ENCODE measurements at regions not wholly inside any gene's neighbourhood (a gene's known extent, or its start where the extent isn't known, plus 50 kb on each side); places are given as distances from the start of the nearest gene placed in this dataset.

GRCh38 chr13:106799781-106800335, 231.9 kb upstream of the ARGLU1 start:
- FAIRE-seq (no peak), DNase-seq (ENCODE audit: extremely low read depth in 1 of 4, low spot score in 3 of 4) (no peak), ATAC-seq (no peak)
- H3K4me3 ChIP-seq: no peak overlapping the region
- in situ Hi-C loops (cut with MboI) (no loop called here), intact Hi-C loops (cut with micrococcal nuclease) (no loop called here)
- 1% methylated on average over 9 of the region's 10 CpGs for WGBS (ENCODE audit: insufficient coverage, low coverage, missing lambda C conversion rate)
- H3K36me3 ChIP-seq (ENCODE audit: control insufficient read depth, insufficient read depth, low read length): no peaks in the 10 kb centered on the region
- TF ChIP-seq PRMT5 (CRISPR knock-in tag; IDR thresholded peaks at IDR 0.05) (no peak), EP400 (IDR thresholded peaks at IDR 0.05) (no peak), CTCF (IDR thresholded peaks at IDR 0.05 in 2 of 3, conservative IDR thresholded peaks at IDR 0.05 in 1 of 3; ENCODE audit: insufficient read depth in 2 of 3, low read depth in 1 of 3, low read length in 3 of 3) (no peak), GTF3C2 (IDR thresholded peaks at IDR 0.05; ENCODE audit: borderline replicate concordance, extremely low read depth, insufficient read length) (no peak), SRSF9 (IDR thresholded peaks at IDR 0.05; ENCODE audit: borderline replicate concordance, low read depth, low read length) (no peak), RHOXF2B (CRISPR knock-in tag; conservative IDR thresholded peaks at IDR 0.05) (no peak), PREB (CRISPR knock-in tag; IDR thresholded peaks at IDR 0.05) (no peak), OTX1 (CRISPR knock-in tag; IDR thresholded peaks at IDR 0.05) (no peak), GATA2 (CRISPR knock-in tag; IDR thresholded peaks at IDR 0.05) (no peak), KDM5B (IDR thresholded peaks at IDR 0.05; ENCODE audit: insufficient replicate concordance, low read depth, low read length) (no peak), NONO (IDR thresholded peaks at IDR 0.05; ENCODE audit: low read depth in 2 of 2, low read length in 1 of 2) (no peak), XRCC3 (IDR thresholded peaks at IDR 0.05) (no peak), NBN (IDR thresholded peaks at IDR 0.05; ENCODE audit: low read depth) (no peak)
- no peaks in the 10 kb centered on the region for H3K27me3 ChIP-seq (ENCODE audit: control insufficient read depth in 2 of 2, insufficient read depth in 2 of 2, low read length in 2 of 2)
- no peaks in the 10 kb centered on the region for H4K20me1 ChIP-seq (replicated peaks; ENCODE audit: control insufficient read depth, insufficient read depth, low read length)
- H3K4me1 ChIP-seq (replicated peaks in 1 of 2; ENCODE audit: control insufficient read depth in 2 of 2, insufficient read depth in 2 of 2, low read length in 2 of 2): no peaks in the 10 kb centered on the region
- H3K9me3 ChIP-seq (replicated peaks; ENCODE audit: control insufficient read depth, insufficient read depth, low read depth, low read length): no peaks in the 10 kb centered on the region
- no peak overlapping the region for H3K4me2 ChIP-seq (ENCODE audit: insufficient read depth, low read length)
- H3K27ac ChIP-seq (ENCODE audit: extremely low read depth, low read depth, low read length): no peak overlapping the region
- H3K79me2 ChIP-seq (ENCODE audit: control insufficient read depth, insufficient read depth, low read length): no peaks in the 10 kb centered on the region
- ChIA-PET CTCF (ENCODE audit: low intra/inter-chr PET ratio) (no interaction called here), POLR2A (no interaction called here)
- no peaks in the 10 kb centered on the region for H3K9me1 ChIP-seq (ENCODE audit: control insufficient read depth, insufficient read depth, low read length)
- no peak overlapping the region for H3K9ac ChIP-seq (ENCODE audit: insufficient read depth in 1 of 2, low read depth in 2 of 2, low read length in 2 of 2)
- H2AFZ ChIP-seq (ENCODE audit: low read depth, low read length): no peak overlapping the region
- BruUV-seq (replicated peaks): no TSS peak

Measured in K562 (cell line).